ENCODE measurements at regions not wholly inside any gene's neighbourhood (a gene's known extent, or its start where the extent isn't known, plus 50 kb on each side); places are given as distances from the start of the nearest gene placed in this dataset.
"Not testable (repeated sequence)": the region's sequence is repeated elsewhere in the genome, so short reads cannot be mapped to it uniquely, and the experiment has no call there.

- TF ChIP-seq CTCF (IDR thresholded peaks at IDR 0.05); REST (IDR thresholded peaks at IDR 0.05; ENCODE audit: insufficient read depth in 1 of 2, low read depth in 2 of 2, low read length in 1 of 2); POLR2AphosphoS5 (IDR thresholded peaks at IDR 0.05; ENCODE audit: low read depth, low read length): not testable (repeated sequence)
Observed at GRCh38 chrX:33852146-33852545, 280.0 kb downstream of the FAM47A start.
